ENCODE measurements at regions not wholly inside any gene's neighbourhood (a gene's known extent, or its start where the extent isn't known, plus 50 kb on each side); places are given as distances from the start of the nearest gene placed in this dataset.
"Not testable (repeated sequence)": the region's sequence is repeated elsewhere in the genome, so short reads cannot be mapped to it uniquely, and the experiment has no call there.

DNA sequence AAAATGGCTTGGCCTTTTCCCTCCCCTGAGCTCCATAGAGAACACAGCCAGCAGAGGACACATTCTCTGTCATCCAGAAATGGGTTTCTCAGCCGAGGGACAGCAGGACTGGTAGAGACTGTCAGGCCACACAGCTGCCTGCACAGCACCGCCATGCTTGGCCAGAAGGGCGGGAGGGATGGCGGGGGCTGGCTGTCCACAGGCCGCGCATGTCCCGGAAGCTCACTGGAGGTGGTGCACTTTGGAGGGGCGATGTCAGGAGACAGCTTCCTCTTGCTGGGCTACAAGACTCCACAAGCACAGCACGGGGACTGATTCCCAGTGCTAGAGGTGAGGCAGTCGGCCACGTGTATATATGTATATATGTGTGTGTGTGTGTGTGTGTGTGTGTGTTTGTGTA lies 125.3 kb downstream of the GOLGA6L4 start:
- DNase-seq = not testable (repeated sequence)

DNA sequence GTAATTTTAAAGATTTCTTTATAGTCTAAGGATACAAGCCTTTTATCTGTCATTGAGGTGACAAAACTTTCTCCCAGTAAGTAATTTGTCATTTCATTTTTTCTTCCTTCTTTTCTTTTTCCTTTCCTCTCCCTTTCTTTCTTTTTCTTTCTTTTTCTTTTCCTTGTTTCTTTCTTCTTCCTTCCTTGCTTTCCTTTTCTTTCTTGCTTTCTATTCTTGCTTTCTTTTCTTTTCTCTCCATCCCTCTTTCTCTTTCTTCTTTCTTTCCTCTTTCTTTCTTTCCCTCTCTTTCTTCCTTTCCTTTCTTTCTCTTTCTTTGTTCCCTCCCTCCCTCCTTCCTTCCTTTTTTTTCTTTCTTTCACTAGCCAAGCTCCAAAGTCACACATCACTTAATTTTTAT lies 148.8 kb downstream of the GOLGA6L4 start:
- DNase-seq = not testable (repeated sequence)

DNA sequence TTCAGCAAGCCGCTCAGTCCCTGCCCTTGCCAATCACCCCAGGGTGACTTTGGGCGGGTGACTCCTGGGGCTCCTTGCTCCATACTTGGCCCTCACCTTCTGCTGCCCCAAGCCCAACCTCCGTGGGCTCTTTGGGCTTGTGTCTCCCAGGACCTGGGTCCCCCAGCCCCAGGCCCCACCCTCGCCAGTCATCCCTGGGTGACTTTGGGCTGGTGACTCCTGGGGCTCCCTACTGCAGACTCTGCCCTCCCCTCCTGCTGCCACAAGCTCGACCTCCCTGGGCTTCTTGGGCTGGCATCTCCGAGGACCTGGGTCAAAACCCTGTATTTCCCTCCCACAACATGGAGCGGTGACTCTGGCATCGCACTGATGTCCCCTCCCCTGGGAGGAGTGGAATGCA lies 151.5 kb downstream of the GOLGA6L4 start:
- DNase-seq = no peak

DNA sequence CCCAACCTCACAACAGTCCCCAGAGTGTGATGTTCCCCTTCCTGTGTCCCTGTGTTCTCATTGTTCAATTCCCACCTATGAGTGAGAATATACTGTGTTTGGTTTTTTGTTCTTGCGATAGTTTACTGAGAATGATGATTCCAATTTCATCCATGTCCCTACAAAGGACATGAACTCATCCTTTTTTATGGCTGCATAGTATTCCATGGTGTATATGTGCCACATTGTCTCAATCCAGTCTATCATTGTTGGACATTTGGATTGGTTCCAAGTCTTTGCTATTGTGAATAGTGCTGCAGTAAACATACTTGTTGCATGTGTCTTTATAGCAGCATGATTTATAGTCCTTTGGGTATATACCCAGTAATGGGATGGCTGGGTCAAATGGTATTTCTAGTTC lies 152.6 kb downstream of the GOLGA6L4 start:
- not testable (repeated sequence) for DNase-seq

DNA sequence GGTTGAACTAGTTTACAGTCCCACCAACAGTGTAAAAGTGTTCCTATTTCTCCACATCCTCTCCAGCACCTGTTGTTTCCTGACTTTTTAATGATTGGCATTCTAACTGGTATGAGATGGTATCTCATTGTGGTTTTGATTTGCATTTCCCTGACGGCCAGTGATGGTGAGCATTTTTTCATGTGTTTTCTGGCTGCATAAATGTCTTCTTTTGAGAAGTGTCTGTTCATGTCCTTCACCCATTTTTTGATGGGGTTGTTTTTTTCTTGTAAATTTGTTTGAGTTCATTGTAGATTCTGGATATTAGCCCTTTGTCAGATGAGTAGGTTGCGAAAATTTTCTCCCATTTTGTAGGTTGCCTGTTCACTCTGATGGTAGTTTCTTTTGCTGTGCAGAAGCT lies 153.1 kb downstream of the GOLGA6L4 start:
- not testable (repeated sequence) for DNase-seq

DNA sequence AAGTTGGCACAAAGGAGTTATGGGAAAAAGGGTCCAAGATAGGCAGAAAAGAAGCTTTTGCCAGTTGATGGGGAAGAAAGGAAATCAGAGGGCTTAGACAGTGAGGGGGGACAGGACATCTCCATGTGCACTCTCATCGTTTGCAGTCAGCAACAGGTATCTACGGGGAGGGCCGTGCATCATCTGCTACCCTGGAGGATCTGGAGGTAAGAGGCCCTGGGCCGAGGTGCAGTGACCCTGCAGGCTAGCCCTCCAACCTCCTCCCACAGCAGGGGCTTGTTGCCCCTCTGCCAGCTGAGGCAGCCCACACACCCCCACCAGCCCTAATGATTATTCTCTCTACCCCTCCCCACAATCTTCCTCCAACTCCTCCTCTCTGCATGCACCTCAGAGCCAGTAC lies 154.8 kb downstream of the GOLGA6L4 start:
- not testable (repeated sequence) for DNase-seq

DNA sequence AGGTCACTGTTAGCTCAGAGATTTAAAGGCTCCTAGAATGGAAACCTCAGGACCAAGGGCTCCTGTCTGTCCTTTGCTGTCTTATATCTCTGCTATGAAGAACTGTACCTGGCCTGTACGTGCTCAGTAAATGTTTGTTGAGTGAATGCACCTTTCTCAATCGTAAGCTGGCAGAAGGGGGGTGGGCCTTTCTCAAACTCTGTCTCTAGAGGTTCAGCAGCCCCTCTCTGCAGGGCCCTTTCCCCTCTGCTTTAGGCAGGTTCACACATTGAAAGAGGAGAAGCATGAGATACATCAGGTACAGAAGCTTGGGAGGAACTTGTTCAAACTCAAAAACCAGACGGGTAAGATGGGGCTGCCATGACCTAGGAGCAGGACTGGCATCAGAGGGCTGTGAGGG lies 155.6 kb downstream of the GOLGA6L4 start:
- DNase-seq = no peak

DNA sequence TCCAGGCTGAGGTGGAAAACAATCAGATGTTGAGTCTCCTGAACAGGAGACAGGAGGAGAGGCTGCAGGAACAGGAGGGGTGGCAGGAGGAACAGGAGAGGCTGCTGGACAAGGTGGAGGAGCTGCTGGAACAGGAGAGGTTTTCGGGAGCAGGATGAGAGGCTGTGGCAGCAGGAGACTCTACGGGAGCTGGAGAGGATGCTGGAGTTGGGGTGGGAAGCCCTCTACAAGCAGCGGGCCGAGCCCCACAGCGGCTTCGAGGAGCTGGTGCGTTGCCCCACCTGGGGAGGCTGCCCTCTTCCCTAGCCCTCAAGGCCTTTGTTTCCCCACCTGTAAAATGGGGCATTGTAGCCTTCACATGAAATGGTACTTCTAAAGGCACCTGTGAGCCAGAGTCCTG lies 156.4 kb downstream of the GOLGA6L4 start:
- not testable (repeated sequence) for DNase-seq

DNA sequence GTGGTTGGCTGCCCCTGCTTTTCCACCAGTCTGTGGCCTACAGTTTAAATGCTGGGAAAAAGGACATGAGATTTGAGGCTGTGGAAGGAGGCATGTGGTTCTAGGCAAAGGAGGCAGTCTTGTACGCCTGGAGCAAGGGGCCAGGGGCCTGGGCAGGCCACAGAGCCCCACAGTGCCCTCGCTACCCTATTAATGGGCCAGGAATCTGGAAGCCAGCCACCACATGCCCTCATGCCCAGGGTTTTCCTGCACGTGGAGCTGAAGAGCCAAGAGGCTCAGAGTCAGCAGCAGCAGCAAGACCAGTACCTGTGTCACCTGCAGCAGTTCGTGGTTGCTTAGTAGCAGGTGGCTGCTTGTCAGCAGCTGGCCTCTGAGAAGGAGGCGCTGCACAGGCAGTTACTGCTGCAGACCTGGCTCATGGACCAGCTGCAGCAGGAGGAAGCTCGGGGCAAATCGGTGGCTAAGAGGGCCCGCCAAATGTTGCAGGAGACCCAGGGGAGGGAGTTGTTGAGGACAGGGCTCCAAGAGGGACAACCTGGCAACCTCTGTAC lies 157.9 kb downstream of the GOLGA6L4 start:
- not testable (repeated sequence) for DNase-seq

DNA sequence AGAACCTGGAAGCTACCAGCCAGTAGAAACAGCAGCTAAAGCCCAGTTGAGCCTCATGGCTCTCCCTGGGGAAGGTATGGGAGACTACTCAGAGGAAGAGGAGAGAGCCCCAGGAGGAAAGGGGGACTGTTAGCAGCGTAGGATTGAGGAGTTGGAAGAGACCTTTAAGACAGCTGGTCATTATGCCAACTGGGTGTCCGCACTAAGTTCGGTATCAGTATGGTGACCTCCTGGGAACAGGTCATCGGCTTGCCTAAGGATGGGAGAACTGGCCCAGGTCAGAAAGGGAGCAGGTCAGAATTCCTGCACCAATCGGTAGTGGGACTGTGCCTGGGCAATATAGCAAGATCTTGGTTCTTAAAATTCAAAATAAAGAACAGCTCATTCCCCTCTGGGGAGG lies 158.4 kb downstream of the GOLGA6L4 start:
- not testable (repeated sequence) for DNase-seq

DNA sequence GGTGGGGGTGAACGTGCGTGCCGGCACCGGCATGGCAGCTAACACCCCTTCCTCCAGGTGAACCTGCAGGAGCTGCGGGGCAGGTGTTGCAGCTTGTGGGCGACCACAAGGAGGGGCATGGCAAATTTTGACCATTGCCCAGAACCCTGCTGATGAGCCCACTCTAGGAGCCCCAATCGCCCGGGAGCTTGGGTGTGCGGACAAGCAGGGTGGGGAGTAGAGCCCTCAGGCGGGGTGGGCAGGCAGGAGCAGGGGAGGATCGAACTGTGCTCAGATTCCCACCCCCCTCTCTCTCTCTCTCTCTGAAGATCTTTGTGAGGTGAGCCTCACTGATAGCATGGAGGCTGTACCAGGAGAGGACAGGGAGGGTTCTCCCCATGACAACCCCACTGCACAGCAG lies 159.8 kb downstream of the GOLGA6L4 start:
- DNase-seq = not testable (repeated sequence)

DNA sequence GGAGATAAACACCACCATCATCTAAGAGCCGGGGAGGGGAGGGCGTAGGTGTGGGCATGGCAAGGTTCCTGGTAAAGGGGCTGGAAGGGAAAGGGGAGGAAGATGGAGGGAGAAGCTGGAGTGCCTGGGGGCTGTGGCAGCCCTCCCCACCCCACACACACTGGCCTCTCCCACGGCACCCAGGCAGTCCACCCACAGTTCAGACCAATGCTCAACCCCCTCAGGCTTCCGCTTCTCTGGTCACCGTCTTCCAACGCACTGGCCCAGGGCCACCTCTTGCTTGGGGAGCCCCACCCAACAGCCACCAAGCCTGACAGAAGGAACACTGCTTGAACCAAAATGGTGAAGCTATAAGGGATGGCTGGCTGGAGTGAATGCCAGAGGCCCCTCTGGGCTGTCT lies 160.3 kb downstream of the GOLGA6L4 start:
- not testable (repeated sequence) for DNase-seq

DNA sequence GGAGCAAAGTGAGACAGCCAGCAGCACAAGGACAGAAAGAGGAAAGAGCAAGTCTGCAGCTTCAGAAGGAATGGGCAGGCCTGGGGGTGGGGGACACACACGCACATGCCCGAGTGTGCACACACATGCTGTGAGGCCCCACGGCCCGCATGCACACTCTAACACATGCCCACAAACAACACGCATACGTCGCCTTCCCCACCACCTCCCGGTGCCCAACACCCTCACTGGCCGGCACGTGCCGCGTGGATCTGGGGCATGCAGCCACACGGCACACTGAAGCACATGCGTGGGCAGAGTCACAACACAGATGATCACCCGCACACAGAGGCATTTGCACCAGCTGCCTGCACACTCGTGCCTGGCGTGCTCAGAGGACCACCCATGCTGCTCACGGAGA lies 161.5 kb downstream of the GOLGA6L4 start:
- not testable (repeated sequence) for DNase-seq

DNA sequence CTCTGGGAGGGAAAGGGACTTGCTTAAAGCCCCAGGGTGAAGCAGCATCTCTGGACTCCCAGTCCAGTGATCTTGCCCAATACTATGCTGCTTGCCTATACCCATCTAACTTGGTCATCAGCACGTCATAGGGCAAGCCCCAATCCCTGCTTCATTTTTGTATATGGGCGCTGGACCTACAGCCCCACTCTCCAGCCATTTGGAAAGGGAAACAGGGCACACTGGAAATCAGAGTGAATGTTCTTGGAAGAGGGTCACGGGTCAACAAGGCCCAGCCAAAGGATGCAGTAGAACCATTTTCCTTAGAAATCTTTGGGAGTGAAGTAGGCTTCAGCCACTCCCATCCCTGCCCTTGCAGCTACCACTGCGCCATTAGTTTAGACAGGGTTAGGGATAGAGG lies 162.5 kb downstream of the GOLGA6L4 start:
- not testable (repeated sequence) for DNase-seq

DNA sequence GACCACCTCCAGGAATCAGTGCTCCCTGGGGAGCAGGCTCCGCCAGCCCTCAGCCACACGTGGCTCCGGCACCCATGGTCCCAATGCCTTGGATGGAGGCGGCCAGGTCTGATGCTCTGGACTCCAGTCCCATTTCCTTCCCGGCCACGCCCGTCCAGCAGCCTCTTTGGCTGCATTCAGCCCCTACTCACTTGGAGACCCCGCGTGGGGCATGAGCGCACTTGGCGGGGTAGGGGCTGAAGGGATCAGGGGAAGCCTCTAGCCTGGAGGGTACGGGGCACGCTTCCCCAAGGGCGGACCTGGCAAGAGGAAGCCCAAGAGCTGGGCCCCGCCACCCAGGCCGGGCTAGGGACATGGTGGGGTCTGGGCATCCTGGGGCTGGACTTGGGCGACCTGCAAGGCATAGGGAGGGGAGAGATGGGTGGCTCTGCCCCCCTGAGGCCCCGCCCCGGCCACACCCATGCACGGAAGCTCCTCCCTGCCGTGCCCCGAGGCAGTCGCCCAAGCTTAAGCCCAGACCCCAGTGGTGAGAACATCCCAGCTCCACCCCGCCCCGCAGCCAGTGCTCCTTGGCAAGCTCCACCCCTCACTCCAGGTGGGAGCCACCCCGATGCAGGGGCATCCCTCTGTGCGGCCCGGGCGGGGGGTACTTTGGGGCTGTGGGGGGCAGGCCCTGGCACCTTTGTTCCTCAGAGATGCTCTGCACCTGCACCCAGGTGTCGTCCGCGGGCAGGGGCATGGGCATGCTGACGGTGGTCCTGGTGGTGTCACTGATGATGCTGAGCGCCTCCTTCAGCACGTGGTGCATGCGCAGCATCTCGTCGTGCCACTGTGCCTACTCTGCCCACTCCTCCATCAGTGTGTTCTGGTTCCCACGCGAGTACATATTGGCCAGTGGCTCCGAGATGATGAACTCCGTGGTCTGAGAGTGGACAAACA lies 163.5 kb downstream of the GOLGA6L4 start:
- no peak for DNase-seq

DNA sequence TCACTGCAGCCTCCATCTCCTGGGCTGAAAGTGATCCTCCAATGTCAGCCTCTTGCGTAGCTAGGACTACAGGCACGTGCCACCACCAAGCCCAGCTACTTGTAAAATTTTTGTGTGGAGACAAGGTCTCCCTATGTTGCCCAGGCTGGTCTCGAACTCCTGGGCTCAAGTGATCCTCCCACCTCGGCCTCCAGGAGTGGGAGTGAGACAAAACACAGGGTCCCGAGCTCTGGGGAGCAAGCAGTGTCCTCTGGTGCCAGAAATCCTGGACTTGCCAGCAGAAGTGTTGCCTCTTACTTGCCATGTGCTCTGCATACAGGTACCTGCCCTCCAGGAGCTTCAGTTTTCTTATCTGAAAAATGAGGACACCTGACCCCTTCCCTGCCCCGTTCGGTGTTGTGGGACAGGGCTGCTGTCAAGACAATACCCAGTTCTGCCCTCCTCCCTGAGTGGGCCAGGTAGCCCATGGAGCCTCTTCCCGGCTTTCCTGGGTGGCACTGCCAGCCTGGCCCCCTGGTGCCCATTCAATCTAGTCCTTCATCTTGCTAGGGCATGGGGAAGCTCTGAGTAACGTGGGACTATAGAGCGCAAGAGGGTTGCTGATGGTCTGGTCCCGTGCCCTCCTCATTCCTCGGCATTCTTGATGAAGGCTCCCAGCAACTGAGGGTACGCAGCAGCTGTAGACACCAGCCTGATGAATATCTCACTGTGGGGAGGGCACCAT lies 164.6 kb downstream of the GOLGA6L4 start:
- no peak for DNase-seq

DNA sequence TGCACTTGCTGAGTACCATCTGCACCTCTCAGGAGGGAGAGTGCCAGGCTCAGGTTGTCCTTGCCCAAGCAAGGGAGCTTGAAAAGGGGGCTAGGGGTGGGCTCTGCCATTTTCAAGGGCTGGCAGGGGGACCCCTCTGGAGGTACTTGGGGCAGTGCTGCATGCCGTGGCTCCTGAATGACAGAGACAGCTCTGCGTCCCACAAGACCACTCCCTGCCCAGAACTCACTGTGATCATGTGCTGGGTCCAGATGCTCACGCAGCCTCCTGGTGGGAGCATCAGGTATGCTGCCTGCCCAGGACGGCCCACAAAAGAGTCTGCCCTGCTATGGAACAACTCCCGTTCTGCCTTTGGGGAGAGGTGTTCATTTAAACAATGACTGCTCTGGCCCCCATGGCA lies 165.2 kb downstream of the GOLGA6L4 start:
- DNase-seq = no peak

DNA sequence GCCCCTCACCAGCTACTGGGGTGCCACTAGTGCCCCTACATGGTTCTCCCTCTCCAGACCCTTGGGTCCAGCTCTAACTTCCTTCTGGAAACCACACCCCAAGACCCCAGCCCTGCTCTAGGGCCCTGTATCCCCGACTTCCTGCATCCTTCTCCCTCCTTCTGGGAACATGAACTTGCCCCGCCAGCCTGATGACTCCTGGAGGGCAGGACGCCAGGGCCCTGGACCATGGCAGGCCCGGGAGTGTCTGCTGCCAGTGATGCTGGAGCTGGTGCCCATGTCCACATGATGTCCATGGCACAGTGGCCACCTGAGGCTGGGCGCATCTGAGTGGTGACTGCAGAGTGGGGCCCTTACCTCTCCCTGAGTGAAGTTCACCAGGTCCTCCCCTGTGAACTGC lies 165.9 kb downstream of the GOLGA6L4 start:
- DNase-seq = not testable (repeated sequence)

DNA sequence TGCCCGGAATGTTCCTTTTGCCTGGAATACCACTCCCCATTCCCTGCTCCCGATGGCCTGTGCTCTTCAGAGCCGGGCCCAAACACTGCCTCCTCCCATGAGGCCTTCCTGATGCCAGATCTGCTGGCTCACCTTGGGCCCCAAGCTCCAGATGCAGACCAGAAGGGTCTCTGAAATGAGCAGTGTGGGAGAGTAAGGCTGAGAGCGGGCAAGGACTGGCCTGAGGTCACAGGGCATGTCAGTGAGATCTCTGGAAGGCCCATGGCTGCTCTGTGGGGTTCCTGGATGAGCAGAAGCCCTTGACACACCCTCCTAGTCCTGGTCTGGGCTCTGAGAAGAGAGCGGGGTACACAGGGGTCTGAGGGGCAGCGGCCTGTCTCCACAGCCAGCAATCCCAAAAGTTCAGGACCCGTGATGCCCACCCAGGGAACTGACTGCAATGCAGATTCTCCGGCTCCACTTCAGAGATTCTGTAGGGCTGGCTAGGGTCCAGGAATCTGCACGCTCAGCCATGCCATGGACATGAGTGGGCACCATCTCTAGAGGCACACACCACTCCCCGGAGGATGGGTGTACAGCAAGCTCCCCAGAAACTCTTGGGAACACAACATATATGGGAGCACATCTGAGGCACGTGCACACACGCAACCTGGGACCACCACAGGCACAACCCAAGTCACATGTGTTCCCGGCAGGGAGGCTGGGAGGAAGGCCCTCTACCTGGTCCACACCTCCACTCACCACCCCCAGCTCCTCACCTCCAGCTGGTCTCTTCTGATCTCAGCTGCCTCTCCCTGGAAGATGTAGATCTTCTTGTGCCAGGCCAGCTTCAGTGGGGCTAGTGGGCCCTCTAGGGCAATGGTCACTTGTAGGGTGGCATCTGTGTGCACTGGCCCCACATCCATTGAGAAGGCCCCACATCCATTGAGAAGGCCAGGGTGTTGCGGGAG lies 166.6 kb downstream of the GOLGA6L4 start:
- DNase-seq = not testable (repeated sequence)

DNA sequence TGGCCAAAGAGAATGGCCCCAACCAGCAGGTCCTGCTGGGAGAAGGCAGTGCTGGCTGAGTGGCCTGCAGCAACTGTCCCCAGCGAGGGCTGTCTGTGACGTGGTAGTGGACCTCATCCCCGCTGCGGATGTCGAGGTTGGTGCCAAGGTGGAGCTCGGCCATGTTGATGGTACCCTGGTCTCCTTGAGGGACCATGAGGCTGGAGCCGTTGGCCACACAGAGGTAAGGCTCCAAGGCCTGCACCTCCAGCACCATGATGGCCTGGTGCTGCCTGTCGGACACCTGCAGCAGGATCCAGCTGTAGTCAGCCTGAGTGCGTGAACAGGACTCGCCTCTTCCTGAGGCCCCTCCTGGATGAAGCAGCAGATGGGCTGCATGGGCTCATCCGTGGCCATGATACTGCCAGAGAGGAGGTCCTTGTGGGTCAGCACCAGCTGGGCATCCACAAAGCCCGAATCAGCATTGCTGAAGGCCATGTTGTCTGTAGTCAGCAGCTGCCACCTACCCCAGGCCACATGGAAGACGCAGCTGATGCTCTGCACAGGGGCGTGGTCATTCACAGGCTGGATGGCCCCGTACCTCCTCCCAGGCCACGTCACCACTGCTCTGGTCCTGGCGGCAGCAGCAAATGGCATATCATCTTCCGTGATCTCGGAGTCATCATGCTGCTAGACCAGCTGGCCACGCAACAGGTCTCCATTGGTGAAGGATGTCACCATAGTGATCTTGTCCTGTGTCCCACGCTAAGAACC lies 167.5 kb downstream of the GOLGA6L4 start:
- no peak for DNase-seq

DNA sequence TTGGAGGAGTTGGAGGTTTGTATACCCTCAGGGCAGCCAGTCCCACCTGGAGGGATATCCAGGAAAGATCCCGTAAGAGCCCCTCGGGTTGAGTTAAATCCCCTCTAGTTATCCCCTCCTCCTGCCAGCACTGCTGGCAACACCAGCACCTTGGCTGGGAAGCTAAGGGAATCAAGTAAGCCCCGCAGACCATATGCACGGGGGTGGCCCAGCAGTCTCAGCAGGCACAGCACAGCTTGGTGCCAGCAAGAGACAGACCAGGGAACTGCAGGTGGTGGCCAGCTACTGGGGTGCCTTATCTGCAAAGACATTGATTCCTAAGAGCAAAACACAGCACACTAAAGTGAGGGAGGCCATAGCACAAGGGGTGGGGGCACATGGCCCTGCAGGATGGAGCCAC lies 173.8 kb downstream of the GOLGA6L4 start:
- not testable (repeated sequence) for DNase-seq
